ENCODE measurements at regions not wholly inside any gene's neighbourhood (a gene's known extent, or its start where the extent isn't known, plus 50 kb on each side); places are given as distances from the start of the nearest gene placed in this dataset.
"Not testable (repeated sequence)": the region's sequence is repeated elsewhere in the genome, so short reads cannot be mapped to it uniquely, and the experiment has no call there.

GRCh38 chr15:62513893-62514292 lies 348.8 kb upstream of the C2CD4B start:
- DNase-seq (ENCODE audit: low read depth) = no peak
- H3K4me3 ChIP-seq (ENCODE audit: low read depth, low read length) = no peak overlapping the region
- TF ChIP-seq, protein P1, sequence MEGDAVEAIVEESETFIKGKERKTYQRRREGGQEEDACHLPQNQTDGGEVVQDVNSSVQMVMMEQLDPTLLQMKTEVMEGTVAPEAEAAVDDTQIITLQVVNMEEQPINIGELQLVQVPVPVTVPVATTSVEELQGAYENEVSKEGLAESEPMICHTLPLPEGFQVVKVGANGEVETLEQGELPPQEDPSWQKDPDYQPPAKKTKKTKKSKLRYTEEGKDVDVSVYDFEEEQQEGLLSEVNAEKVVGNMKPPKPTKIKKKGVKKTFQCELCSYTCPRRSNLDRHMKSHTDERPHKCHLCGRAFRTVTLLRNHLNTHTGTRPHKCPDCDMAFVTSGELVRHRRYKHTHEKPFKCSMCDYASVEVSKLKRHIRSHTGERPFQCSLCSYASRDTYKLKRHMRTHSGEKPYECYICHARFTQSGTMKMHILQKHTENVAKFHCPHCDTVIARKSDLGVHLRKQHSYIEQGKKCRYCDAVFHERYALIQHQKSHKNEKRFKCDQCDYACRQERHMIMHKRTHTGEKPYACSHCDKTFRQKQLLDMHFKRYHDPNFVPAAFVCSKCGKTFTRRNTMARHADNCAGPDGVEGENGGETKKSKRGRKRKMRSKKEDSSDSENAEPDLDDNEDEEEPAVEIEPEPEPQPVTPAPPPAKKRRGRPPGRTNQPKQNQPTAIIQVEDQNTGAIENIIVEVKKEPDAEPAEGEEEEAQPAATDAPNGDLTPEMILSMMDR (IDR thresholded peaks at IDR 0.05; ENCODE audit: insufficient read depth, low read depth, low read length, missing control alignments) = no peak

GRCh38 chr15:62515696-62516395 lies 350.8 kb upstream of the C2CD4B start:
- DNase-seq (ENCODE audit: low read depth) = no peak
- TF ChIP-seq, protein P1 (IDR thresholded peaks at IDR 0.05; ENCODE audit: insufficient read depth, low read depth, low read length, missing control alignments) = no peak
- no peak overlapping the region for H3K4me3 ChIP-seq (ENCODE audit: low read depth, low read length)

GRCh38 chr15:62517541-62517940 lies 352.5 kb upstream of the C2CD4B start:
- TF ChIP-seq, protein P1 (IDR thresholded peaks at IDR 0.05; ENCODE audit: insufficient read depth, low read depth, low read length, missing control alignments) = no peak
- no peak overlapping the region for H3K4me3 ChIP-seq (ENCODE audit: low read depth, low read length)
- no peak for DNase-seq (ENCODE audit: low read depth)

DNA sequence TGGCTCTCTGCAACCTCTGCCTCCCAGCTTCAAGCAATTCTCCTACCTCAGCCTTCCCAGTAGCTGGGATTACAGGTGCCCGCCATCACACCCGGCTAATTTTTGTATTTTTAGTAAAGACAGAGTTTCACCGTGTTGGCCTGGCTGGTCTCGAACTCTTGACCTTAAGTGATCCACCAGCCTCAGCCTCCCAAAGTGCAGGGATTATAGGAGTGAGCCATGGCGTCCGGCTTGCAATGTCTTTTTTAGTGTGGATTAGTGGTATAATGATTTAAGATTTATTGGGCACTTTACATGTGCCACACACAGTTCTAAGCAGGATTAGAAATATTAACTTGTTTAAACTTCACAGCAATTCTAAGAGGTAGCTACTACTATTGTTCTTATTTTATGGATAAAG lies 353.6 kb upstream of the C2CD4B start:
- not testable (repeated sequence) for H3K4me3 ChIP-seq (ENCODE audit: low read depth, low read length); DNase-seq (ENCODE audit: low read depth)

DNA sequence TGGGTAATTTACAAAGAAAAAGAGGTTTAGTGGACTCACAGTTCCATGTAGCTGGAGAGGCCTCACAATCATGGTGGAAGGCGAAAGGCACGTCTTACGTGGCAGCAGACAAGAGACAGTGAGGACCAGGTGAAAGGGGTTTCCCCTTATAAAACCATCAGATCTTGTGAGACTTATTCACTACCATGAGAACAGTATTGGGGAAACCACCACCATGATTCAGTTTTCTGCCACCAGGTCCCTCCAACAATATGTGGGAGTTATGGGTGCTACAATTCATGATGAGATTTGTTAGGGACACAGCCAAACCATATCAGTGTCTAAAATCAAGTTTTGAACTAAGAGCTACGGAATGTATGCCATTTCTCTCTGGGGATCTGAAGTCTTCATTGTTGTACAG lies 354.8 kb upstream of the C2CD4B start:
- DNase-seq (ENCODE audit: low read depth) = no peak
- TF ChIP-seq, protein P1 (IDR thresholded peaks at IDR 0.05; ENCODE audit: insufficient read depth, low read depth, low read length, missing control alignments) = no peak
- no peak overlapping the region for H3K4me3 ChIP-seq (ENCODE audit: low read depth, low read length)

GRCh38 chr15:62520887-62521286 lies 355.8 kb upstream of the C2CD4B start:
- H3K4me3 ChIP-seq (ENCODE audit: low read depth, low read length) = no peak overlapping the region
- DNase-seq (ENCODE audit: low read depth) = no peak
- TF ChIP-seq, protein P1 (IDR thresholded peaks at IDR 0.05; ENCODE audit: insufficient read depth, low read depth, low read length, missing control alignments) = no peak

- no peak for DNase-seq (ENCODE audit: low read depth)
- H3K4me3 ChIP-seq (ENCODE audit: low read depth, low read length) = no peak overlapping the region
- TF ChIP-seq, protein P1 (IDR thresholded peaks at IDR 0.05; ENCODE audit: insufficient read depth, low read depth, low read length, missing control alignments) = no peak
These were observed 356.3 kb upstream of the C2CD4B start for GRCh38 chr15:62521396-62521795.
